Liver (tissue), 3 donors: ENCODE measurements at regions not wholly inside any gene's neighbourhood (a gene's known extent, or its start where the extent isn't known, plus 50 kb on each side); places are given as distances from the start of the nearest gene placed in this dataset.

Experiments
- CTCF ChIP-seq: fragments of 150-350 bp; IDR thresholded peaks from 2 replicates; pipeline ENCODE4 v1.5.1; 2017; ENCODE audit warnings: improper control_type of control experiment, low read depth, low read length; ENCODE audit not compliant: missing input control
- FOXA2 ChIP-seq: IDR thresholded peaks from 2 replicates; pipeline ENCODE4 v1.6.1; 2016; ENCODE audit warnings: antibody characterized with exemption
- HNF4G ChIP-seq: IDR thresholded peaks from 2 replicates; pipeline ENCODE4 v1.6.1; 2016; ENCODE audit warnings: antibody characterized with exemption
- MAX ChIP-seq: IDR thresholded peaks from 2 replicates; pipeline ENCODE4 v1.6.1; 2016; ENCODE audit warnings: antibody characterized with exemption
- RAD21 ChIP-seq, 2 donors: IDR thresholded peaks; 2 replicates each; pipeline ENCODE4 v1.6.1; 2016; ENCODE audit warnings: antibody characterized with exemption in 2 of 2, mild to moderate bottlenecking in 2 of 2
- REST ChIP-seq: IDR thresholded peaks from 2 replicates; pipeline ENCODE4 v1.6.1; 2016; ENCODE audit warnings: antibody characterized with exemption, mild to moderate bottlenecking
- RXRA ChIP-seq, 2 donors: IDR thresholded peaks; 2 replicates each; pipeline ENCODE4 v1.6.1; 2017 to 2018; ENCODE audit warnings: antibody characterized with exemption in 2 of 2, mild to moderate bottlenecking in 1 of 2
- SP1 ChIP-seq: IDR thresholded peaks from 2 replicates; pipeline ENCODE4 v1.6.1; 2018; ENCODE audit warnings: antibody characterized with exemption, mild to moderate bottlenecking
- TAF1 ChIP-seq: conservative IDR thresholded peaks from 2 replicates; pipeline ENCODE4 v1.6.1; 2016; ENCODE audit warnings: antibody characterized with exemption, mild to moderate bottlenecking
- YY1 ChIP-seq: IDR thresholded peaks from 2 replicates; pipeline ENCODE4 v1.6.1; 2016; ENCODE audit warnings: antibody characterized with exemption, mild to moderate bottlenecking
- ZBTB33 ChIP-seq: IDR thresholded peaks from 2 replicates; pipeline ENCODE4 v1.6.1; 2016; ENCODE audit warnings: antibody characterized with exemption
- donor health status: healthy.
- donor health status: healthy.

GRCh38 chr13:50075619-50076097, 60.4 kb downstream of the KCNRG start:
- TF ChIP-seq CTCF = no peak
- no peak for TF ChIP-seq ZBTB33
- TF ChIP-seq MAX = no peak
- no peak for TF ChIP-seq TAF1
- no peak for TF ChIP-seq RXRA (IDR thresholded peaks at IDR 0.05)
- TF ChIP-seq HNF4G = no peak
- no peak for TF ChIP-seq YY1
- TF ChIP-seq SP1 = no peak
- no peak for TF ChIP-seq RAD21 (IDR thresholded peaks at IDR 0.05)
- no peak for TF ChIP-seq REST
- no peak for TF ChIP-seq FOXA2
